HG03060 (cell line): ENCODE measurements at regions not wholly inside any gene's neighbourhood (a gene's known extent, or its start where the extent isn't known, plus 50 kb on each side); places are given as distances from the start of the nearest gene placed in this dataset.

Source experiments
- ATAC-seq: cut with Tn5 transposase; IDR thresholded peaks from one replicate; pipeline ENCODE4 v1.9.1; 2021; ENCODE audit warnings: low read depth, moderate number of reproducible peaks; ENCODE audit not compliant: unreplicated experiment

DNA sequence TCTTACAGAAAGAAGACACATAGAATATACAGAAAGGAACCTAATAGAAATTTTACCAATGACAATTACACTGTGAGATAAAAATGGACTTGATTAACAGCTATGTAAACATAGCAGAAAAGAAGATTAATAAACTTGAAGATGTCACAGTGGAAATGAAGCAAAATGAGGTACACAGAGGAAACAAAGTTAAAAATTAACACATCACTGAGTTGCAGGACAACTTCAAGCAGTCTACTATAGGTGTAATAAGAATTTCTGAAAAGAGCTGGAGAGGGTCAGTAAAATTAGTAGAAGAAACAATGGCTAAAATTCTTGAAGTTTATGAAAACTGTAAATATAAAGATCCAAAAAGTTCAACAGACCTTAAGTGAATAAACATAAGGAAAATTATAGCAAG is 738.7 kb downstream of the C12orf50 start:
- ATAC-seq: no peak

DNA sequence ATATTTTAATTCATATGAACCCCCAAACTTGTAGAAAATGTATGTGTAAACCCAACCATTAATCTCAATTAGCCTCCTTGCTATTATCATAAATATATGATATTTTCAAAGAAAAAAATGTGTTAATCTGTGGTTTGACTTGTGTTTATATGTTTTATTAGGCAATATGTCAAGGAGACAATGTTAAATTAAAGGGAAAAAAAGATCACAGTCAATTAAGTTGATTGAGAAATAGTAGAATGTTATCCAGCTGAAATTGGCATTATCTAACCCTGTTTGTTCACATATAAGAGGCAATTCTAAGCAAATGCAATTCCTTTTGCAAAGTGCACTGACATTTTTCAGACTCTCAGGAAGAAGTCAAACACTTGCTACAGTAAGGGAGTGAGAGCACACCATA is 745.3 kb downstream of the C12orf50 start:
- no peak for ATAC-seq

DNA sequence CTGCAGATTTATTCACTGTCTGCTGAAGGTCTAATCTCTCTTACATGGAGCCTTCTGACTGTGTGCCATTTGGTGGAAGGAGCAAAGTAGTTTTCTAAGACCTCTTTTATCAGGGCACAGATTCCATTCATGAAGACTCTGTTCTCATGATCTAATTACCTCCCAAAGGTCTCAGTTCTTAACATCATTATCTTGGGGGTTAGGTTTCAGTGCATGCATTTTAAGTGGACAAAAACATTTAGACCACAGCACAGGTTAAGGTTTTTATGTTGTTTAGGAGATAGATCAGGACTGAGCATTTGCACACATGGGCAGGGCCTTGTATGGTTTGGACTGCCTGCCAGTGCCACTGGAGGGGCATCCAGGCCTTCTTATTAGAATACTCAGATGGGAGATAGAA is 746.1 kb downstream of the C12orf50 start:
- no peak for ATAC-seq

DNA sequence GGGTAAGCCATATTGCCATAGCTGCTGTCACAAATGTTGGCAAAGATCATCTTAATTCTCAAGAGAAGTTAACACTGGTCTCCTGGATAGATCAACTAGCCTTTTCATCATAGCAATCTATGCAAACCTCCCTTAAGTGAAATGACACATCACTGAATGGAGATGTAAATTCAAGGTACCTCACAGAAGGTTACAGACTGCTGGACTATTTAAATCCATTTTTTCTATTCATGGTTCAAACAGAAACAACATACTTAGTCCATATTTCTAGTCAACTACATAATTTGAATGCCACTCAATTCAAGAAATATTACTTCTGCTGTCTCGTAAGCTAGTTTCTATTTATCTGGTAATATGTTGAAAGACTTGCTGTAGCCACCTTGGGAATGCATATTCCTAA is 748.3 kb downstream of the C12orf50 start:
- ATAC-seq: peak; percentile 71

DNA sequence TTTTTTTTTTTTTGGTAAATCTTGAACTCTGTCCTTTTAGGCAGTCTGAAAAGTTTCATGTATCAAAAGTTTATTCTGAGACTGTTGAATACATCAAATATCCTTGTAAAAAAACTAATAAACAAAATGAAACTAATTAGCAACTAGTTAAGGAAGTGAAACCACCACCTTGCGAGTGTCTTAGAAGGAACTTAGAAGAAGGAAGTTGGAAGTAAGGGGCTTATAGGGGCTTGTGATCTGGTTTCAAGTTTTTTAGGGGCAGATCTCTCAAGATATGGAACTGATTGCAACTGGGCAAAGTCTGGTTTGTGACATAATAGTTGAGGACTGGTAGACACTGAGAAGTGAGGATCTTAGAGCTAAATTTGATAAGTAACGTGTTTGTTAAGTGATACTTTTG is 748.8 kb downstream of the C12orf50 start:
- ATAC-seq: peak; percentile 69

DNA sequence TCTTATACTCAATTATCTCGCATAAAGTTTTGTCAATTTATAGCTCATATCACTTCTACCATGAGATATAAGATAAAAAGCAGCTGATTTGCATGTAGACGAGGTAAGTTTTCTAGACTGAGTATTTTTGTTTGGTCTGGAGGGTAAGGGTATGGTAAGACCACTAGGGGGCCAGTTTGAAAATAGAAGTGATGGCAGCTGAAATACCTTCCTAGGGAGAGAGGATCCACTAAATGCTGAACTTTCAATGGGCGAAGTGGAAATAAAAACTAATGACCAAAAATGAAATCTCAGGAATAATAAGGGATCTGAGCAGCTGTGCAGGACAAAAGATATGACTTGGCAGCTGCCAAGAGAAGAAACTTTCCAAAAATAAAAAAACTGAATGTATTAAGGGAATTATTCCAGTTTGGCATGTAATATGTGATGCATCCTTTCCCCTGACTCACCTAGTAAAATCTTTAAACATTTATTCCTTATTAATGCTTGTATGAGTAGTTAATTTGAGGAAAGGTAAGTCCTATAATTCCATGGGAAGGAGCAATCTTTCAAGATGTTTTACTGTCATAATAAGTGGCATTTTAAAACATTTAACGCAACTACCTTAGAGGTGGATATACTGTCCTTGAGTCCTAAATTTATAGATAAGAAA is 754.5 kb downstream of the C12orf50 start:
- no peak for ATAC-seq

DNA sequence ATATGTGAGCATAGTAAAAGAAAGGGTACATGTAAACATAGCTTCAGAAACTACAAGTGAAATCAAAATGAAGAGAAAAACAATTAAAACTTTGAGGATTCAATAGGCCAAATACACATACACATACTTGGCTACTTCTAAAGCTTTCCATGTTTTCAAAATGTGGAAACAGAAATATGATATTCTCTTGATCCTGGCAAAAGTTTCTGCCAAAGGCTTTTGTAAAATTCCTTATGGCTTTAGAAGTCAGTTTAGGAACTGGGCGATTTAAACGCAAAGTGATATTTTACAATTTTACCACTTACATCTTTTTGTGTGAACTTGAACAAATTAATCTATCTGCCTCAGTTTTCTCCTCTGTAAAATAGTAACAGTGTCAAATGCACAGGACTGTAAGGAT is 756.4 kb downstream of the C12orf50 start:
- ATAC-seq: no peak

DNA sequence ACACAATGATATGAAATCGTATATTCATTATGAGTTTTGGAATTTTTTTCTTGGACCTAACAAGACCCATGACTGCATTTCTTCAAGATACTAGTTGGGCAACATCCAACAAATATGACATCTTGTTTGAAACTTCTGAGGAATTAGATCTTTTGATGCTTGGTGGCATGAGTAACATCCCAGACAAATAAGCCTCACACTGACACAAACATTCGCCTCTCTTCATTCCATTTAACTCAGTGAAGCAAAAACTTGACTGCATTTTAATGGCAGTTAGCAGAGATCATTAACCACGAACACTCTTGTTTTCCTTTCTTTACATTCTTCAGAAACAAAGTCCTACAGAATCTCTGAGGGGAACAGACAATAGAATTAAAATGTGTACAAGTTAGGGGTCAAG is 758.3 kb downstream of the C12orf50 start:
- no peak for ATAC-seq

DNA sequence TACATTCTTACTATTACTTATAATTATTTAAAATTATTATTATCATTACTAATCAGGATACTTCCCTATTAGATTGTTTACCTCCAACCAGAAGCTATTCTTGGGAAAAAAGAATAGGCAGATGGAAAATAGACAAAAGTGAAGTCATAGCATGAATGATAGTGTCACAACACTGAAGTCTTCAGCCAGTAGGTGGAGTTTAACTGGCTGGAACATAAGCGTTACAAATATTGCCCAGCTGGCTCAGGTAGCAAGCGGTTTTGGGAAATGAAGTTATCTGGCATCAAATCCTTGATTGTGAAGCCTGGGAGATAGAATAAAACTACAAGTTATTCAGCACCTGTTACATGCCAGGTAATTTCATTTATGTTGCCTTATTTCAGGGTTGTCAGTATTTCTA is 762.9 kb downstream of the C12orf50 start:
- ATAC-seq: no peak

DNA sequence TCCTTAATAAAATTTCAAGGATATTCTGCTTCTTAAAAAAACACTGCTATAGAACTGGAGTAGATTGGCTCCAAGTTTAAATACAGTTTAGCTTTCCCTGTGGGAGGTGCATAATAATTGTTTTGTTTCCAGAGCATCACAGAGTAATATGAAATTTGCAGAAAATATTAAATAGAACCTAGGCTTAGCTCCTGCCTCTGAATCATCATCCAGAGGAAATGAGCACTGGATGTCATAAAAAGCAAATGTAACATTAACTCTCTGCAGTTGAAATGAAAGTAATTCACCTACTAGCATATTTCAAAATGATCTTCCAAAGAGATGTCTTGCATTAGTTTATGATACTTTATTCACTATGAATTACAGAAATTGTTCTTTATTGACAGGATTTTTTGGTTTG is 769.8 kb downstream of the C12orf50 start:
- ATAC-seq: no peak

DNA sequence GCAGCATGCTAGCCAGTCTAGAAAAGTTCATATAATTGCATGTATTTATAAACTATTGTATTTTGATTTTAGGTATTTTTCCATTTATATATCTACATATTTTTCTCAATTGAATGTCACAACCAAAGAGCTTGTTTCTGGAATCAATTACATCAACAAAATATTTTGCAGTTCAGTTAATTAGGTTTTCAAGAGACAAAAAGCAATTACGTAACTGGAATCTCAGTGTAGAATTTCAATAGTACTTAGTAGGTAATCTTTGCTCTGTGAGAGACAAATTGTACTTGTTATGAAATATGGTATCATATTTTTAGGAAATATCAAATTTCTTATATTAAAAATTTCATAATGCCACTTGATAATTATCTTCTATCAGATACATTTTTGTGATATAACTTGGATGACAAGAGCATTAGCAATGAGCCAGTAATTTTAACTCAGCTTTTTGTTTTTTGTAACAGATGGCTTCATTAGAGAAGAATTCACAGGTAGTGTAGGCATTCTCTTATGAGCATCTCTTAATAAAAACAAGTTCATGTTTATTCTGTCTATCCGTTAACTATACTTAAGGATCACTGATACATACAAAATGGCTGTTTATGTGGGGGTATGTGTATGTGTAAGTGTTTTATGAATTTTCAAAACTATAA is 774.7 kb downstream of the C12orf50 start:
- no peak for ATAC-seq

DNA sequence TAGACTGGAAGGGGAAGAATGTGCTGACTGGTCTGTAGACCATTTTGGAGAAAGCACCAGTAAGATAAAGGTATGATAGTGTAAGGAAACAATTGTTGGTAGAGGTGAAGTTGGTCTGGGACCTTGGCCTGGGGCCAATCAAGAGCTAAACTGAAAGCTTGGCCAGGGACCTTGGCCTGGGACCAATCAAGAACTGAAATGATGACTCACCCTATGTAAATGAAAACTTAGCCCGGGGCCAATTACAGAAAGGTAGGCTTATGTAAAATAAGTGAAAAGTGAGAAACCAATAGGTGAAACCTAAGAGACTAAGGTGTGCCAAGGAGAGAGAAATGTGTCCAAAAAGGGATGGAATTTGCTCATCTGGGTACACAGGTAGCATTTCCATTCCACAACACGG is 776.0 kb downstream of the C12orf50 start:
- no peak for ATAC-seq

DNA sequence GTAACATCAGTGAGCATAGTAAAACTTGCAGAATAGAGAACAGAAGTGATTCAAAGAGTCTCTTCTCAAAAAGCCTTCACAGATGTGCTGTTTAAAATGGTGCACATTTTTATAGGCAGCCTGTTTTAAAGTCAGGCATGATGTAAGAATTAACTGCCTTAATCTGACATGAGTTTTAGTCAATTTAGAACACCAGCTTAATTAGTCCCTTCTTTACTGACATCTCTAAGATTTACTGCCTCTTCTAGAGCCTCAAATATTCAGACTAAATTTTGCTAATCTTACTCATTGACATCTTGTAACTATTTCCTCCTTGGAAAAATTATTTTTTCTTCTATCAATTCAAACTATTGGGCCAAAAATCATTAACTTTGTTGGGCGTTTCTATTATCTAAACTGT is 782.5 kb downstream of the C12orf50 start:
- no peak for ATAC-seq

DNA sequence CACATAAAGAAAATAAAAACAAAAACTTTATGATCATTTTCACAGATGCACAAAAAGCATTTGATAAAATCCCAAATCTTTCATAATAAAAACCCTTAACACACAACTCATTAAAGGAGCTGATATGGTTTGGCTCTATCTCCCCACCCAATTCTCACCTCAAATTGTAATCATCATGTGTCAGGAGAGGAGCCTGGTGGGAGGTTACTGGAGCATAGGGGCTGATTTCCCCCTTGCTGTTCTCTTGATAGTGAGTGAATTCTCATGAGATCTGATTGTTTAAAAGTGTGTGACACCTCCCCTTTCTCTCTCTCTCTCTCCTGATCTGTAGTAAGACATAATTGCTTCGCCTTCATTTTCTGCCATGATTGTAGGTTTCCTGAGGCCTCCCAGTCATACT is 790.7 kb downstream of the C12orf50 start:
- no peak for ATAC-seq

DNA sequence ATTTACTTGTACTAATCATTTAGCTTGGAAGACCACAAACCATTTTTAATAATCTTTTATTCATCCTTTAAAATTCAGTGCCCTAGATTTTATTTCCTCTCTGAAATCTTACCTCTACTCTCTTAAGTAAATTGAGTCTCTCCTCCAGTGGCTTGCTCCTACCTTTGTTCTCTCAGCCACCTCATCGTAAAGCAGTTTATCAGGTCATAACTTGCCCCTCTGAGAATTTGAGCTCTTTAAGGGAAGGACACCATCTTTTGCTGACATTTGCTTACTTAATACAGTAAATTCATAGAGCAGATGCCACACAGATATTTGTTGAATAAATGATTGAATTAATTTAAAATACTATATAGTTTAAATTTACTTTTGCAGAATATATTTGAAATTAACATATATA is 794.3 kb downstream of the C12orf50 start:
- no peak for ATAC-seq

DNA sequence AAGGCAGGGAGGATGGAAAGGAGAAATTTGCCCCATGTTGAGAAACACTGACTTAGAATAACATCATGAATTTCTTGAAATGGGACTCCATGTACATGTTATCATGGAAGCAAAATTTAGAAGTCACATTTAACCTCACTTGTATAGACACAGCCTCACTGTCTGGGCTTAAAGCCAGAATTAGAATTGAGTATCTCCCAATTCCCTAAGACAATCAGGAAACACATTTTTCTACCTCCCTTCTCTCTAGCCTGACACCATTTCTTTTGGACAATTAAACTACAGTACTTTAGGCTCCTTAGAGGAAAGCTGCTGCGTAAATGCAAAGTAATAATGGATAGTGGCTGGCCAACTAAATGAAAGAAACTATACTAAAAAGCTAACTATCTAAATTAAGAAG is 795.5 kb downstream of the C12orf50 start:
- no peak for ATAC-seq

DNA sequence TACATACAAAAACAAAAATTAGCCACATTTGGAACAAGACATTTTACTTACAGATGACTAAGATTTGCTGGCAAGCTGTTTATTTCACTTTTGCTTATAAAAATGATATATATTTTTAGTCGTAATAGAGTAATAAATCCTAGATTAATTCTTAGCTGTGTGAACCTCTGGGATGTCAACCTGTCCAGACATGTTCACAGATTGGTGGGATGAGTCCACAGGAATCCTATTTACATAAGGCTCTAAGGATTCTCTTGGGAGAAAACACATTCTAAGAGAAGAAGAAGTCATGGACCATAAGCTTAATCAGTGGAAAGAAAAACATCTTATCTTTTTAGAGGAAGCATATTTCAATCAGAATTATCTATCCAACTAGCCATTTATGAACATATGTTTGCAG is 797.4 kb downstream of the C12orf50 start:
- no peak for ATAC-seq

DNA sequence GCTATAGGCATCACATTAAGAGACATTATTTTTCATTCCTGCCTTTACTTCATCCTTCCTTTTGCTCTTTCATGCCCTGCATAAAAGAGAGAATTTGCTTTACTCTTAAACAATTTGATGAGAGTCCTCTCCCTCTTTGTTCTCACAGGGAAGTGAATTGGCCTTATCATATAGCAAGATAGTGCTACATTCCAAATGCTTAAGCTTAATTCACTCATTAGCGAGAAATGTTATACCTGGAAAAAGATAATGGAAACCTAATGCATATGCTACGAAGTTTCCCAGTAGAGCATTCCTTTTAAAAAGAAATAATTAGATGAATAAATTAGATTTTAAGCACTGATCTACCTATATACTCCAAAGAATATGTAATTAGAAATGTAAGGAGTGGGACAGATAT is 798.8 kb downstream of the C12orf50 start:
- ATAC-seq: no peak

DNA sequence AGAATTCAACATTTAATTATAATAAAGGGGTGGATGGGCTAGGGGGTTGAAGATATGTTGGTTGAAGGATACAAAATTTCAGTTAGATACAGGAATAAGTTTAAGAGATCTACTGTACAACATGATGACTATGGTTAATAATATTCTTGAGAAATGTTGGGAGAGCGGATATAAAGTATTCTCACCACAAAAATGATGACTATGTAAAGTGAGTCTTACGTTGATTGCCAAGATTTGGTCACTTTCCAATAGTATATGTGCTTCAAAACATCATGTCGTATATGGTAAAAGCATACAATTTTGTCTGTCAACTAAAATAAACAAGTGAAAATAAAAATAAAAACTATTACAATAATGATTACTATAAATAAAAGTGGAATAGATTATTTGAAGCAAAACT is 802.0 kb downstream of the C12orf50 start:
- no peak for ATAC-seq

DNA sequence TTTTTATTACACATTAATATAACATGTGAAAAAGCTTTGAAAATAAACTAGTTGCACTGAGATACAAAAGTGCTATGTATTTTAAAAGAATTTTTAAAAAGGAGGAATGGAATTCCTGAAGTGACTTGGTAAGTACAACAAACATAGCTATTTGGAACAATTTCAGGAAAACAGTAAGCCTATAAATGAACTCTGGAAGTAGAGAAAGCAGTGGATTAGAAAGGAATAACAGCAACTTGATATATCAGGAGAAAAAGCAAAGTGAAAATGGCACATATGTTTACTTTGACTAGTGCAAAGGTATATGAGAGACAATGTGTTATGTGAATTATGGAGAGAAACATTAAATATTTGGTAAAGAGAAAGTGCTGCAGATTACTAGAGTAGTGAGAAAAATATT is 811.7 kb downstream of the C12orf50 start:
- ATAC-seq: no peak

DNA sequence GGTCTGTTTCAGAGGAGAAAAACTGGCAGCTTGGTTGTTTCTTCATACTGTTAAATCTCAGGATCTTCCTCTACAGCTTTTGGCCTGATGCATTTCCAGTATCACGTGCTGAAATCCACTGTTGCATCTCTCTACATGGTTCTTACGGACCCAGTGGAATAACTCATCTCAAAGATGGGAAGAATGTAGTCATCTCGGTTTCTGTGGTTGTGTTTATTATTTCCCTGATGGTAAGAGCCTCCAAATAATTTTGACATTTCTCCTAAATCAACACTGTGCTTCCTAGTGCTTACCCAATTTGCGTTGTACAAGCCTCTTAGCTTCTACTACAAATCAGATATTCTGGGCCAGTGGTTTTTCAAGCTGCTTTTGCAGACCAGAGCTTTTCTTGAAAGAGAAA is 812.8 kb downstream of the C12orf50 start:
- no peak for ATAC-seq

DNA sequence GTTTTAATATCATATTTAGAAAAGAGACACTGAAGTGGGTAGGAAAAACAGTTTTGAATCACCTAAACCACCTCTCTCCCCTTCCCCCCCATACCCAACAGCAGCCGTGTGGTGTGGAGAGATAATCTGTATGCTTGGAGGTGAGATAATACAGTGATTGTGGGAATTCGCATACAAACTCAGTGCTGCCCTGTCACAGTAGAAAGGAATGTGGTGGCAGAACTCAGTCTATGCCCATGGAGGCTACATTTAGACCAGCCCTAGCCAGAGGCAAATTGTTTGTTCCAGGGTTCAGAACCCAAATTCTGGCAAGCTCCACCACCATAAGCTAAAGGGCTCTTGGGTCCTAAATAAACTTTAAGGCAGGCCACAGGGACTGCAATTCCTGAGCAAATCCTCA is 827.0 kb downstream of the C12orf50 start:
- ATAC-seq: no peak

DNA sequence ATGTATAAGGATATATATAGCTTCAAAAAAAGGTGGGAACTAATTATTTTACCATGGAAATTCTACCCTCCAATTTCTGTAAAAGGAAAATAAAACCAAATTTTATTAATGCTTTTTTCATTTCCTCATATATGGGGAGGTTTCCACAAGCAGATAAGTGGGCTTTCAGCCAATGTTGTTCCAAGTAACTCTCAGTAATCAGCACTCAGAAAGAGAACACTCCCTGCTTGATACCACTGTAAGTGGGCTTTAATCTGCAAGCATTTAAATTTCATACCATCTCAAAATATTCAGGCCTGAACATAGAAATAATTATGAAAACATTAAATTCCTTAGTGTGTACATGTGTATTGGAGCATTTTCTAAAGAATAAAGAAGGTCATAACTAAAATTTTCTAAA is 827.6 kb downstream of the C12orf50 start:
- no peak for ATAC-seq
